Left lung (tissue), 4 donors: ENCODE measurements at regions not wholly inside any gene's neighbourhood (a gene's known extent, or its start where the extent isn't known, plus 50 kb on each side); places are given as distances from the start of the nearest gene placed in this dataset.

Experiments
- ATAC-seq: fragments of 200-7000 bp; cut with Tn5 transposase; one replicate; pipeline ENCODE4 v1.9.1; 2020; ENCODE audit warnings: moderate library complexity
- DNase-seq, 4 donors: peaks; one replicate each; pipeline ENCODE4 v3.0.0-alpha.2; 2013 to 2020
- H3K27ac ChIP-seq, 2 donors: fragments of 200-600 bp; sonication (generic) in 1 of 2; one replicate each; pipeline versions ENCODE4 v1.5.0 to v1.8.0; 2020 to 2021
- H3K27me3 ChIP-seq, 2 donors: fragments of 200-600 bp; sonication (generic) in 1 of 2; one replicate each; pipeline versions ENCODE4 v1.5.0 to v1.8.0; 2020 to 2021
- H3K36me3 ChIP-seq, 2 donors: fragments of 200-600 bp; sonication (generic) in 1 of 2; one replicate each; pipeline versions ENCODE4 v1.5.0 to v1.8.0; 2020 to 2021
- H3K4me1 ChIP-seq, 2 donors: fragments of 200-600 bp; one replicate each; pipeline ENCODE4 v1.8.0; 2021
- H3K4me3 ChIP-seq, 2 donors: fragments of 200-600 bp; sonication (generic) in 1 of 2; one replicate each; pipeline versions ENCODE4 v1.5.0 to v1.8.0; 2020 to 2021; ENCODE audit warnings: mild to moderate bottlenecking in 1 of 2
- H3K9me3 ChIP-seq, 2 donors: fragments of 200-600 bp; sonication (generic) in 1 of 2; one replicate each; pipeline versions ENCODE4 v1.5.0 to v1.8.0; 2020 to 2021
- CTCF ChIP-seq, 2 donors: fragments of 200-600 bp; sonication (generic) in 1 of 2; IDR thresholded peaks; one replicate each; pipeline versions ENCODE4 v1.5.0 to v1.8.0; 2021; ENCODE audit warnings: antibody characterized with exemption in 2 of 2
- intact Hi-C, 2 donors: fragments of 100-400 bp; cut with DNase I; formaldehyde crosslinking; loops; one replicate each; pipeline versions ENCODE4 v1.11.2 to v1.14.2; 2022
- donor health status: DM: no; HTN: yes; CAD: no.
- donor health status: DM: no; HTN: no; CAD: no.

- Histone ChIP-seq H3K4me3 (no peak overlapping the region), H3K27me3 (no peaks in the 10 kb centered on the region), H3K4me1 (no peaks in the 10 kb centered on the region), H3K9me3 (no peaks in the 10 kb centered on the region), H3K36me3 (no peaks in the 10 kb centered on the region), H3K27ac (no peak overlapping the region)
- no peak for TF ChIP-seq CTCF (IDR thresholded peaks at IDR 0.05)
- ATAC-seq = no peak
- intact Hi-C loops = no loop called here
- no peak for DNase-seq
Observed at GRCh38 chrX:79728421-79728820, 286.1 kb upstream of the TBX22 start.
